ENCODE measurements at regions not wholly inside any gene's neighbourhood (a gene's known extent, or its start where the extent isn't known, plus 50 kb on each side); places are given as distances from the start of the nearest gene placed in this dataset.

- no peak for DNase-seq (ENCODE audit: low read depth in 2 of 2)
- no peak for TF ChIP-seq CTCF (IDR thresholded peaks at IDR 0.05; ENCODE audit: low read depth, low read length)
- H3K4me3 ChIP-seq (replicated peaks in 1 of 2; ENCODE audit: low read depth in 2 of 2, low read length in 2 of 2), result no peak overlapping the region
Observed at GRCh38 chr2:129331638-129332037, 647.8 kb upstream of the RAB6C start.

DNA sequence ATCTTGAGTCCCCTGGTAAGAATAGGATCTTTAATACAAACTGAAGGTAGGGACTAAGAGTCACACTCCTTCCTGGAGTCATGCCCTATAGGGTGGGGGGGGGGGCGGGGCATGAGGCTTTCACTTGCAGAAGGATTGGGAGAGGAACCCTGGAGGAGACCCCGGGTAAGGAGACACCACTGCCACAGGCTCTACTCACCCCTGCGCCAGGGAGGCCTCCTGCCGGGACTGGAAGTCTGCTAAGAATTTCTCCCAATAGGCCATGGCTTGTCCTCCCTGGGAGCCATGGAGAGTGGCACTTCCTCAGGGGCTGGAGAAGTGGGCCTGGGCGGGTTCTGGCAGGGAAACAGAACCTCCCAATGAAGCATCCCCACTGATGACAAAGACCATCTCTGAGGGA lies 645.3 kb upstream of the RAB6C start:
- no peak for DNase-seq (ENCODE audit: low read depth in 2 of 2)
- no peak for TF ChIP-seq CTCF (IDR thresholded peaks at IDR 0.05; ENCODE audit: low read depth, low read length)
- H3K4me3 ChIP-seq (replicated peaks in 1 of 2; ENCODE audit: low read depth in 2 of 2, low read length in 2 of 2), result no peak overlapping the region

DNA sequence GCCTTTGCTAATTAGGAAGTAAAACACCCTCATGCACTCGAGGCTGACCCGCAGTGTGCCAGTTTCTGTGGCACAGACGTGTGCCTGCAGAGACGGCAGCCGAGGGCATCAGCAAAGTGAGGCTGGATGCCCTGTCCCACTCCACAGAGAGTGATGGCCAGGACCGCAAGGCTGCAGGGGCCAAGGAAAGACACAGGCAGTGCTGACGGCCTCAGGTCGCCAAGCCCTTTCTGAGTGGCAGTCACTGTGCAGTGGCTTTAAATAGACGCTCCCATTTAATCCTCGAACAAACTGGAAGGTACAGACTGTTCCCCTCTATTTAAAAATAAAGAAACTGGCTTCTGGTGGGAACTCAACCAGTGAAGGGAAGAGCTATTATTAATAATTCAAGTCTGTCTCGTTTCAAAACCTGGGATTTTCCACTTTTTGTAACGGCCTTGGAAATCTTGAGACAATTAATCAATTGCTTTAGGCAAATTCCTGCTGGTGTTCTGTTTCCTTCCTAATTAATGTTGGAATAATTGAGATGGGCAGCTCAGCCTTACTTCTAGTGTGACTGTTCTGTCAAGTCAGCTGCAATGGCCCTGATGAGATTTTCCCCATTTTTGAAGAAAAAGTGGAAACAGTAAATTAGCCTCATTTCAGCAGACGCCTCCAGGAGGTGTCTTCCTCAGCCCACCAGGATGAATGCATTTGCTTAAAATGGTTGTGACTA lies 644.6 kb upstream of the RAB6C start:
- no peak overlapping the region for H3K4me3 ChIP-seq (replicated peaks in 1 of 2; ENCODE audit: low read depth in 2 of 2, low read length in 2 of 2)
- no peak for TF ChIP-seq CTCF (IDR thresholded peaks at IDR 0.05; ENCODE audit: low read depth, low read length)
- DNase-seq (ENCODE audit: low read depth in 2 of 2), result no peak

- H3K4me3 ChIP-seq (replicated peaks in 1 of 2; ENCODE audit: low read depth in 2 of 2, low read length in 2 of 2), result no peak overlapping the region
- TF ChIP-seq CTCF (IDR thresholded peaks at IDR 0.05; ENCODE audit: low read depth, low read length), result no peak
- no peak for DNase-seq (ENCODE audit: low read depth in 2 of 2)
Observed at GRCh38 chr2:129336276-129336675, 643.2 kb upstream of the RAB6C start.

- H3K4me3 ChIP-seq (replicated peaks in 1 of 2; ENCODE audit: low read depth in 2 of 2, low read length in 2 of 2), result no peak overlapping the region
- DNase-seq (ENCODE audit: low read depth in 2 of 2), result no peak
- TF ChIP-seq CTCF (IDR thresholded peaks at IDR 0.05; ENCODE audit: low read depth, low read length), result no peak
Observed at GRCh38 chr2:129337076-129337475, 642.4 kb upstream of the RAB6C start.

- TF ChIP-seq CTCF (IDR thresholded peaks at IDR 0.05; ENCODE audit: low read depth, low read length), result no peak
- no peak for DNase-seq (ENCODE audit: low read depth in 2 of 2)
- H3K4me3 ChIP-seq (replicated peaks in 1 of 2; ENCODE audit: low read depth in 2 of 2, low read length in 2 of 2), result no peak overlapping the region
Observed at GRCh38 chr2:129345540-129345939, 633.9 kb upstream of the RAB6C start.
